GM12892 (cell line): ENCODE measurements at regions not wholly inside any gene's neighbourhood (a gene's known extent, or its start where the extent isn't known, plus 50 kb on each side); places are given as distances from the start of the nearest gene placed in this dataset.

Experiments used
- DNase-seq: peaks from one replicate; pipeline ENCODE4 v3.0.0; 2011; ENCODE audit not compliant: insufficient read length
- FAIRE-seq: peaks from 2 replicates; lab custom pipeline; 2011; peaks lifted over from hg19 to GRCh38; lab: Jason Lieb, UNC
- POLR2A ChIP-seq: IDR thresholded peaks from 2 replicates; pipeline ENCODE4 v1.6.1; 2011; ENCODE audit warnings: low read depth, low read length, control low read depth
- POLR2AphosphoS5 ChIP-seq: IDR thresholded peaks from 2 replicates; pipeline ENCODE4 v1.6.1; 2011; ENCODE audit warnings: low read depth, low read length, control low read depth
- TAF1 ChIP-seq: IDR thresholded peaks from 2 replicates; pipeline ENCODE4 v1.6.1; 2011; ENCODE audit warnings: low read depth, mild to moderate bottlenecking, control low read depth, low read length, borderline replicate concordance

DNA sequence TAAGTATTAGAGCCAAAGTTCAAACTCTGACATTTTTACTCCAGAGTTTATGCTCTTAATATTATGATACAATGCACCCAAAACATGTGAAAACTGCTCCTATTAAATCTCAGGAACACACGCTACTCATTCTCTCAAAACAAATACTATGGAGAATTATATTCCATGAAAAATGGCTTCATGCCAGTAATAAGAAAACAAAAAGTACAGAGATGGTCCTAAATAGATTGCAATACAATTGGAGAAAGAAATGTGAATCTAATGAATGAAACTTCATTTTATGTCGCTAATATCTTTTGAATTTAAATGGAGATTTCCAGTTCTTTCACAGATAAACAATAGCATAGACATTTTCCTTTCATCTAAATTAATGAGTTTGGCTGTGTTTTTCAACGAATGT lies 384.3 kb downstream of the ADAMTS20 start:
- DNase-seq (no peak), FAIRE-seq (no peak)
- no peak for TF ChIP-seq POLR2A
- TF ChIP-seq TAF1: no peak
- TF ChIP-seq POLR2AphosphoS5: no peak

- FAIRE-seq (no peak), DNase-seq (no peak)
- TF ChIP-seq POLR2A: no peak
- TF ChIP-seq TAF1: no peak
- no peak for TF ChIP-seq POLR2AphosphoS5
Observed at GRCh38 chr12:43165351-43165750, 386.7 kb downstream of the ADAMTS20 start.

DNA sequence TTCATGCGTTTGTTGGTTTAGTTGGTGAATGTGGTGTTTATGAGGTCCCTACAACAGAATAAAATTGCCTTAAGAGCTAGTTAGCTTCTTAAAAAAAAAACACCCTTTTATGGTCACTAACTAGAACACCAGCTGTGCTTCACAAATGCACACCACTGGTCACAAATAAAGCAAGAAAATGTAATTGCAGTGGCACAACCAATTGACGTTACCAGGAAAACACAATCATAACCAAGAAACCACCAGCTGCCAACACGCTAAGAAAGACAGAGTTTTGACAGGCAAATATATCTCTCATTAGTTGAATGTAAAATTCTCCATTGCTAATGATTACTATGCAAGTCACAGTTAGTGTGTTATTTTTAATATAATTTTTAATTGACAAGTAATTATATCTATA lies 389.9 kb downstream of the ADAMTS20 start:
- no peak for DNase-seq
- TF ChIP-seq POLR2A: no peak
- no peak for FAIRE-seq

DNA sequence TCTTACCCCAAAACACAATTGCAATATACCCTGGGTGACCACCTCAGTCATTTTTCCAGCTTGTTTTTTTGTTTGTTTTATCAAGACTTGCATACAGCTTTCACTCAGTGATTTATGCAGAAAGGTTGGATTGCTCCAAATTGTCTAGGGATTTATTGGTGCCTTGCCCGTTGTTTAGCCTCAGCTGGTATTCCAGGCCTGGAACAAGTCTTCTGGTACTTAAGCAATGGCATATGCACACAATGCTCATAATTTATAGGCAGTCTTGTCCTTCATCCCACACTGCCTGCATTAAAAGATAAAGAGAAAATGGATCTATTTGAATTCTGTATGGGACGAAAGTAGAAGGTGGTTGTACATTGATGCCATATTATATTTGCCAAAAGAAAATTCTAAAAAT lies 392.5 kb downstream of the ADAMTS20 start:
- no peak for DNase-seq
- FAIRE-seq: no peak
- TF ChIP-seq TAF1 (no peak), POLR2AphosphoS5 (no peak), POLR2A (no peak)

GRCh38 chr12:43158126-43158525 lies 393.9 kb downstream of the ADAMTS20 start:
- TF ChIP-seq POLR2AphosphoS5 (no peak), TAF1 (no peak)
- no peak for FAIRE-seq
- DNase-seq: no peak

DNA sequence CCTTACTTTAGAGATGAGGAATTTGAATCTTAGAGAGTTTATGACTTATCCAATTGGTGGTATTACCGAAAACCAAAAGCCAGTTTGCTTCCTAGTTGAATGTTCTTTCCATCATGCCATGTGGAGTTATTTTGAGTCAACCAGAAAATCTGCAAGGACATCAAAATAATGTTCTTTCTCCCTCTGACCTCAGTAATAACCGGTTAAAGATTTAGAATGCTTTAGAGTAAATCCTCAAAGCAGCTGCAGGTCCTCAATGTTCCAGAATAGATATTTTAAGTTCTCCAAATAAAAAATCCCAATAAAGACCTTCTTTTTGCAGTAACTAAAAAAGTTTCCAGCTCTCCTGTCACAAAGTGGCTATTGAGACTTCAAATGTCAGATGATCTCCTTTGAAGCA lies 396.6 kb downstream of the ADAMTS20 start:
- TF ChIP-seq POLR2AphosphoS5 (no peak), TAF1 (no peak), POLR2A (no peak)
- DNase-seq (no peak), FAIRE-seq (no peak)

- no peak for DNase-seq
- no peak for TF ChIP-seq TAF1
- no peak for TF ChIP-seq POLR2AphosphoS5
- TF ChIP-seq POLR2A: no peak
- FAIRE-seq: no peak
Observed at GRCh38 chr12:43154498-43155045, 397.4 kb downstream of the ADAMTS20 start.

DNA sequence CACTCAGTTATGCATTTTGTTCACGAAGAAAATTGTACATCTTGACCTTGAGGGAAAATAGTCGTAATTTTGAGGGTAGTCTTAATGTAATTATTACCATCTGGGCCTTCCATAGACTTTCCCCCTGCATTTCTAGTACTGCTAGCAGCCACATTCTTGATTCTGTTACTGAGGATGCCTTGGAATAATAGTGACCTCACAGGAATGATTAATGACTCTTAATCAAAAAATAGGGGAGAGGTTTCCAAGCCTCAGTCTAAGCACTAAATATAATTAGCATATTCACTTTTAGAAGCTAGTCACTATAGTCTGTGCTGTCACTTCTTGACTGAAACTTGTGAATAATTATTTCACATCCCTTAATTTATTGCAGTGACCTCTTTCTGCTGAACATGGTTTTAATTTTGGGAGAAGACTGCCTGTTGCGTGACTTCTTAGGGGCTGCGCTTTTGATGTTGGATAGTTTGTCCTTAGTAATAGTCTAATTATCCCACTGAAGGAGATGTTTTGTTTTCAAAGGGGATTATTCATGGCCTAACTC lies 400.5 kb downstream of the ADAMTS20 start:
- TF ChIP-seq TAF1 (no peak), POLR2AphosphoS5 (no peak), POLR2A (no peak)
- DNase-seq: no peak
- FAIRE-seq: no peak

DNA sequence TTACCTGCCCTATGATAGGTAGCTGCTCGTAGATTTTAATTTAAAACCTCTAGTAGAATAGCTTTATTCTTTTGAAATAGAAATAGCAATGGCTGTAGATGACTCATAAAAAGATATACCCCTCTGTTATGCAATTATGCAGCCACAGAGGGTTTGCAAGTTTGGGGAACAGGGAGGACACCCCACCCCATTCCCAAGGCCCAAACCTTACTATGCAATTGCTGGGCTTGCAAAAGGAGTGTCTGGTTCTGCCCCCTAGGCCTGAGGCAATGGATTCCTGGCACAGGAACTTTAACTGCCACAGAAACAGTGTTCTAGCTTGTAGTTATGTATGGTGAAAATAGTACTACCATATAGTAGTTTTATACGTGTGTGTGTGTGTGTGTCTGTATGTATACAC lies 403.3 kb downstream of the ADAMTS20 start:
- TF ChIP-seq TAF1: no peak
- no peak for FAIRE-seq
- DNase-seq: no peak

GRCh38 chr12:43147878-43148277 lies 404.1 kb downstream of the ADAMTS20 start:
- TF ChIP-seq POLR2AphosphoS5: no peak
- TF ChIP-seq POLR2A: no peak
- no peak for TF ChIP-seq TAF1
- FAIRE-seq: no peak
- DNase-seq: no peak

DNA sequence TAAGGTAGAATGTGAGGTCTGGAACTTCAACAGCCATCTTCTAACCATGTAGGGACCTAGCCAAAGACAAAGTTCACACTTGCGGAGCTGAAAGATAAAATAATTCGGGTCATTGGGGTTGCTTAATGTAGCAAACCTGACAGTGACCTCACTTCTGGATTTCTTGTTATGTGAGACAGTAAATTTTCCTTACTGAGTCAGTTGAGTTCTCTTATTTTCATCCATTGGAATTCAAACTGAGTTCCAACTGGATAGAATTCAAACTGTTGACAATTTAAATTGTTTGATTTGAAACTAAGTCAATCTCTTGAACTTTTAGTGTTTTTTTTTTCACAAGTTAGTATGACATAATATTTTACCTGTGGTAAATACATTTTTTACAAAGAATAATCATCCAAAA lies 406.5 kb downstream of the ADAMTS20 start:
- FAIRE-seq (no peak), DNase-seq (no peak)
- TF ChIP-seq POLR2AphosphoS5: no peak
- no peak for TF ChIP-seq POLR2A
- no peak for TF ChIP-seq TAF1

- DNase-seq: no peak
- TF ChIP-seq POLR2A (no peak), POLR2AphosphoS5 (no peak), TAF1 (no peak)
- FAIRE-seq: no peak
Observed at GRCh38 chr12:43143278-43143677, 408.7 kb downstream of the ADAMTS20 start.

GRCh38 chr12:43132291-43132690 lies 419.7 kb downstream of the ADAMTS20 start:
- FAIRE-seq (no peak), DNase-seq (no peak)
- TF ChIP-seq POLR2A: no peak
- TF ChIP-seq POLR2AphosphoS5: no peak
